ENCODE measurements at regions not wholly inside any gene's neighbourhood (a gene's known extent, or its start where the extent isn't known, plus 50 kb on each side); places are given as distances from the start of the nearest gene placed in this dataset.

GRCh38 chr20:40512591-40512990 is 176.4 kb downstream of the MAFB start:
- no peak for TF ChIP-seq CTCF (IDR thresholded peaks at IDR 0.05)
- TF ChIP-seq POLR2AphosphoS5 (IDR thresholded peaks at IDR 0.05): no peak
- TF ChIP-seq POLR2A (IDR thresholded peaks at IDR 0.05): no peak
- no peak for TF ChIP-seq EP300 (IDR thresholded peaks at IDR 0.05)
